HUDEP-2 (cell line): ENCODE measurements at regions not wholly inside any gene's neighbourhood (a gene's known extent, or its start where the extent isn't known, plus 50 kb on each side); places are given as distances from the start of the nearest gene placed in this dataset.
"Not testable (repeated sequence)": the region's sequence is repeated elsewhere in the genome, so short reads cannot be mapped to it uniquely, and the experiment has no call there.

Experiments used
- DNase-seq, 76 experiments: peaks; one replicate each; lab custom pipeline; 2025; ENCODE audit not compliant: unreplicated experiment in 76 of 76; lab: John Stamatoyannopoulos, UW

DNA sequence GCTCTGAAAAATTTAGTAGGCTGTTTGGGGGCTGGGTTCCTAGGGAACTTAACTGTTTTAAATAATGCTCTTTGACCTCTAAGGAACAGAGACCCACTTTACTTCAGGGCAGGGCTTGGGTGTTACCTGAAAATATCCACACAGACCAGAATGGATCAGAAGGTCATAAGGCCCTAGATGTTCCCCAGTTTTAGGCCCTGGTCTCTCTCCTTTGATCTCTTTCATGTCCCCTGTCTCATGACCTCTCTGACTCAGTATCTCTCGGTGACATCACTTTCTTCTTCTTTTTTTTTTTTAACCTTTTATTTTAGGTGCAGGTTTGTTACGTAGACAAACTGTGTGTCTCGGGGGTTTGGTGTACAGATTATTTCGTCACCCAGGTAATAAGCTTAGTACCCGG, 272.1 kb upstream of the SGK1 start:
- no peak for DNase-seq

DNA sequence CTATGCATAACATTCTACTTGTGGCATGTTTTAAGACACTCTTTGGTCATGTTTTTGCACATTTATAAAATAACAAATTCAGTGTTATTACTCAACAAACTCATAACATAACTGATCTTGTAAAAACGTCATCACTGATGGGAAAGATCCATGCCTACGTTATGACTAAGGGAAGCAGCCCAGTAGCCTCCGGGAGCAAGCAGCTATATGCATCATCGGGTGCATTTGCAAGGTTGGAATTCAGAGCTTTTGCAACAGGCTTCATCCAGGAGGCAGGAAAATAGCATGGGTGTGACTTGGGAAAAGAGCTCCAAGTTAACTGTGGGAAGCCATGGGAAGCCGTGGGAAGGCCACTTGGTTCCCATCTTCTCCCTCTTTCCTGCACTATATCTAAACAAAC, 271.6 kb upstream of the SGK1 start:
- no peak for DNase-seq

- DNase-seq = no peak
These were observed 270.4 kb upstream of the SGK1 start for GRCh38 chr6:134588267-134588666.

GRCh38 chr6:134585517-134585873, 267.6 kb upstream of the SGK1 start:
- DNase-seq = peak in 25 of 76 experiments; percentile 7 to 62 (median 23)

DNA sequence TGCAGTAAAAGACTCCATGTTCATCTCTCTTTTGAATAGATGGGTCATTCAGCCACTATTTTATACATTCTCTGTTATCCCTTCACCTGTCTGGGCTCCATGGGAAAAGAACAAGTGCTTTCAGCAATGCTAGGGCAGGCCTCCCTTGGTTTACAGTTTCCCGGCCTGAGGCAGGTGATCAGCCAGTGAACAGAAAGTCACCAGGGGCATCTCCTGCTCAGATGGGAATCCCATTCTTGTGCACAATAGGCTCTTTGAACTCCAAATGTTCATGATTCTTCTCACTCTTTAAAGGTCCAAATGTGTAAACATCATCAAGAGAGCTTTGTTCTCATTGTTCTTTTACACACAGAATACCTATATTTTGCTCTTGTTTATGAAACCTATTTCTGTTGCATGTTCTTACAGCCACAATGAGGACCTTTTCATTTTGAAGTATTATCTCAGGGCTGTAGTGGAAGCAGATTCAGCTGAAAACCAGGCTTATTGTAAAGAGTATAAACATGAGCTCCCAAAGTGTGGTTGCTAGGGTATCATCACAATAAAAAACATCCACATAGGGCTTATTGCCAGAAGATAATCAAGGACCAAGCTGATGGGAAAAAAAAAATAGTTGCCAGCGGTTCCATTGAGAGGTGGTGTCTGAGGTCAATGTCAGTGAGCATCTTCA, 267.1 kb upstream of the SGK1 start:
- DNase-seq = no peak

DNA sequence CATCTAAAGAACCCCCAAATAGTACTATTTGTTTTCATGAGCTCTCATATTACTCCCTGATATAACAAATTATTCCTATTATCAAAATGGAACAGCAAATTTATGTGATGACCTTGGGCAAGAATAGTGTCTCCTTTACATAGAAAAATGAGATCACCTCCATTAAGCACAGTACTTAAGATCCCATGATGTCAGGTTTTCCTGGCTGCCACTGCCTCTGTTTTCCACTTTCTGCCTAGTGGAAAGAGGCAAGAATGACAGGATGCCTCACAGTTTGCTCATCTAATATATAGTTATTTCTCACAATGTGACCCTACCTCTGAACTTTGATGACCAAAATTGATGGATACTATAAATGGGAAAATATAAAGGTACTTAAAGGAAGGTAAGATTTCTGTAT, 260.1 kb upstream of the SGK1 start:
- DNase-seq = no peak

DNA sequence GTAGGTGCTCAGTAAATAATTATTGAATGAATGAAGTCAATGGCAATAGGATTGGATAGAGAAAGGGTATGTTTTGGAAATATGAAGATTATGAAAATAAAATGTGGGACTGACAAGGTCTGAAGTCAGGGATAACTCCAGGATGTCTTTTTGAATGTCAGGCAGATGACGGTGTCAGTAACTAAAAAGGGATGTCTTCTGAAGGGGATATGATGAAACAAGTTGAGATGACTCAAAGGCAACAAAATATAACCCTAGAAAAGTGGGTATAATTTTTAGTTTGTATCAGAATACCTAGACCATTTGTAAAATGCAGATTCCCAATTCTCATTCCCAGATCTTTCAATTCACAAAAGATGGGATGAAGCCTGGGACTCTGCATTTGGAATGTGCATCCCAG, 257.3 kb upstream of the SGK1 start:
- no peak for DNase-seq

GRCh38 chr6:134574491-134574890, 256.6 kb upstream of the SGK1 start:
- no peak for DNase-seq

- not testable (repeated sequence) for DNase-seq
These were observed 252.1 kb upstream of the SGK1 start for GRCh38 chr6:134569996-134570395.

DNA sequence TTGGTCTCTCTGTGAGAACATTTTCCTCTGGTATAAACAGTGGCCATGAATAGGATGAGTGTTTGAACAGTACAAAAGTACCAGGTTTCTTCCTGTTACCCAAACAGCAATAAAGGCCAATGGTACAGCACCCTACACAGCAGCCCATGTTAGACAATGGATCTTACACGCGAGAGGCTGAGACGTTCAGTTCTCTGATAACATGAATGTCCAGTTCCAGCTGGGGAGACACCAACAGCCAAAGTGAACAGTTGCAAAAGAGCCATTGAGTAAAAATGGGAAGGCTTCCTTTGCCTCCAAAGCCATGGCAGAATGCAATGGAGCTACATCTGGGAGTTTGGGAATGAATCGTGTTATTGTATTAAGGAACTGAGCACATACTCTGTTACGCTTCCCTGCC, 246.8 kb upstream of the SGK1 start:
- no peak for DNase-seq

DNA sequence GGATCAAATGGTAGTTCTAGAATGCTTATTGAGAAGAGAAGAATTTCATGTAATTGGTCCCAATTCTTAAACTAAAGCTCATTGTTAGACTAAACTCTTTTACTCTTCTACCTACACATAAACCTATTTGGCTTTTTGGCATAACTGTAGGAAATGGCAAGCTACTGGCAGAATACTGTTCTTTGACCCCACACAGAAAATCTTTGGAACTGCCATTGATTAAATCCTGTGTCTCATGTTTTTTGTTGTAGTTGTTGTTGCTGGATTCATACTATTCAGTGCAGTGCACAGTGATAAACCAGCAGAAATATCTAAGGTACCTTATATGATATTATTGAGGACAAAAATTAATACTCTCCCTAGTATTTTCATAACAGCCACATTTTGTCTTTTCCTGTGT, 242.1 kb upstream of the SGK1 start:
- DNase-seq = no peak

GRCh38 chr6:134557509-134557908, 239.6 kb upstream of the SGK1 start:
- no peak for DNase-seq

DNA sequence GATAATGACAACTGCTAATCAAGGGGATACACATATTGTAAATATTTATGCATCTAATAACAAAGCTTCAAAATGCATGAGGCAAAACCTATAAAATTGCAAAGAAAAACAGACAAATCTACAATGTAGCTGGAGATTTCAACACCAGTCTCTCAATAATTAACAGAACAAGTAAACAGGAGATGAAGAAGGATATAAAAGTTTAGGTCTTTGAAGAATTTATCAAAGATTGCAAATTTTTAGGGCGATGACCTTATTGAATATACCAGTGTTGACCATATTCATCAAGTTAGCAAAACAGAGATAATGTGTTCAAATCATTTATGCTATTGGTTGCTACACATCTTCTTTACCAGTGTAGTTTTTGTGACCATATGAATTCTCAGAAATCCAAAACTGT, 237.8 kb upstream of the SGK1 start:
- DNase-seq = no peak

DNA sequence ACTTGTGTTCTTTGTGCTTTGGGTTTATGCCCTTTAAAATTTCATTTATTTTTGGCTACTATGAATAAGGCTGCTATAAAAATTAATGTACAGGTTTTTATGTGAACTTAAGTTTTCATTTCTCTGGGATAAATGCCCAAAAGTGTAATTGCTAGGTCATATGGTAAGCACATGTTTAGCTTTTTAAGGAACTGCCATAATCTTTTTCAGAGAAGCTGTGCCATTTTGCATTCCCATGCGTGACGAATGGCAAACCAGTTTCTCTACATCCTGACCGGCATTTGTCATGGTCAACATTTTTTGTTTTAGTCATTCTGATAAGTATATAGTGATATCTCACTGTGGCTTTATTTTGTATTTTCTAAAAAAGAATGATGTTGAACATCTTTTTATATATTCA, 236.0 kb upstream of the SGK1 start:
- DNase-seq = no peak

- no peak for DNase-seq
These were observed 233.5 kb upstream of the SGK1 start for GRCh38 chr6:134551245-134551960.

- no peak for DNase-seq
These were observed 232.7 kb upstream of the SGK1 start for GRCh38 chr6:134550604-134551003.

GRCh38 chr6:134549854-134550253, 231.9 kb upstream of the SGK1 start:
- DNase-seq = no peak

- DNase-seq = no peak
These were observed 229.2 kb upstream of the SGK1 start for GRCh38 chr6:134546962-134547645.

GRCh38 chr6:134544737-134545136, 226.8 kb upstream of the SGK1 start:
- DNase-seq = no peak

DNA sequence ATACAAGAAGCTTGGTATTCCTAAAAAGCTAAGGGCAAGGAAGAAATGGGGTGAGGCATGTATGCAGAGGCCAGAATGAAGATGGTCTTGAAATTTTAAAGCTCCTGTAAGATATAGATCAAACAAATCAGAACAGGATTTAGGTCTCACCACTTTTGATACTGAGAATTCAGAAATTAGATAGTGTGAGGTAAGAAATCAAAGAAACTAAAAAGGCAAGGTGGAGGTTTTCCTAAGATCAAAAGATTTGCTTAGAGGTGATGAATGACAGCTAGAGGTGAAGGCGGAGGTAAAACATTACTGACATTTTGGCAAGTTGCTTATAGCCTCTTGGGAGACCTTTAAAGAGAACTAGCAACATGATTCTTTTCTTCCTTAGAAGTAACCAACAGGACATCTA, 225.2 kb upstream of the SGK1 start:
- DNase-seq = no peak

GRCh38 chr6:134541001-134541400, 223.1 kb upstream of the SGK1 start:
- DNase-seq = no peak

- peak in 1 of 76 experiments; percentile 1 for DNase-seq
These were observed 222.0 kb upstream of the SGK1 start for GRCh38 chr6:134539865-134540323.
